Progenitor cell of endocrine pancreas (in vitro differentiated cells): ENCODE measurements at regions not wholly inside any gene's neighbourhood (a gene's known extent, or its start where the extent isn't known, plus 50 kb on each side); places are given as distances from the start of the nearest gene placed in this dataset.

Source experiments
- DNase-seq: peaks from one replicate; pipeline ENCODE4 v3.0.0; 2021; ENCODE audit warnings: low spot score; ENCODE audit not compliant: unreplicated experiment
- H3K27ac Mint-ChIP-seq: 2 replicates; pipeline ENCODE4 v1.8.0; 2021; ENCODE audit warnings: mild to moderate bottlenecking, moderate library complexity, mixed read lengths
- H3K27me3 Mint-ChIP-seq: 2 replicates; pipeline ENCODE4 v1.8.0; 2021; ENCODE audit warnings: mixed read lengths
- H3K36me3 Mint-ChIP-seq: 2 replicates; pipeline ENCODE4 v1.8.0; 2022; ENCODE audit warnings: mixed read lengths; ENCODE audit not compliant: insufficient read depth
- H3K4me1 Mint-ChIP-seq: 2 replicates; pipeline ENCODE4 v1.8.0; 2021; ENCODE audit warnings: low read depth, mixed read lengths
- H3K4me3 Mint-ChIP-seq: 2 replicates; pipeline ENCODE4 v1.8.0; 2021; ENCODE audit warnings: low read depth, mild to moderate bottlenecking, moderate library complexity, mixed read lengths
- H3K9me3 Mint-ChIP-seq: 2 replicates; pipeline ENCODE4 v1.8.0; 2021; ENCODE audit warnings: low read depth, mixed read lengths
- CTCF ChIP-seq: fragments of 200-600 bp; sonication (generic); IDR thresholded peaks from one replicate; pipeline ENCODE4 v1.5.0; 2021; ENCODE audit warnings: antibody characterized with exemption, mild to moderate bottlenecking; ENCODE audit not compliant: unreplicated experiment

GRCh38 chr4:153044036-153044435 lies 107.9 kb downstream of the FHDC1 start:
- Mint-ChIP-seq H3K9me3 (peaks cover 6% of the 10 kb centered on the region), H3K27ac (no peak overlapping the region), H3K4me1 (peaks cover 7% of the 10 kb centered on the region), H3K27me3 (no peaks in the 10 kb centered on the region), H3K4me3 (no peak overlapping the region), H3K36me3 (no peaks in the 10 kb centered on the region)
- no peak for TF ChIP-seq CTCF
- no peak for DNase-seq

GRCh38 chr4:153045111-153045982 lies 109.2 kb downstream of the FHDC1 start:
- TF ChIP-seq CTCF: no peak
- H3K9me3 Mint-ChIP-seq: peaks cover 6% of the 10 kb centered on the region
- H3K27ac Mint-ChIP-seq: no peak overlapping the region
- H3K36me3 Mint-ChIP-seq: no peaks in the 10 kb centered on the region
- H3K27me3 Mint-ChIP-seq: no peaks in the 10 kb centered on the region
- DNase-seq: no peak
- no peak overlapping the region for H3K4me3 Mint-ChIP-seq
- H3K4me1 Mint-ChIP-seq: peaks cover 5% of the 10 kb centered on the region

GRCh38 chr4:153058671-153059060 lies 122.5 kb downstream of the FHDC1 start:
- H3K36me3 Mint-ChIP-seq: no peaks in the 10 kb centered on the region
- TF ChIP-seq CTCF: no peak
- peaks cover 2% of the 10 kb centered on the region for H3K4me1 Mint-ChIP-seq
- no peak for DNase-seq
- no peak overlapping the region for H3K4me3 Mint-ChIP-seq
- H3K27me3 Mint-ChIP-seq: peaks cover 9% of the 10 kb centered on the region
- no peaks in the 10 kb centered on the region for H3K9me3 Mint-ChIP-seq
- no peak overlapping the region for H3K27ac Mint-ChIP-seq

- no peak for TF ChIP-seq CTCF
- H3K9me3 Mint-ChIP-seq: no peaks in the 10 kb centered on the region
- peaks cover 2% of the 10 kb centered on the region for H3K4me1 Mint-ChIP-seq
- no peak overlapping the region for H3K4me3 Mint-ChIP-seq
- H3K27ac Mint-ChIP-seq: no peak overlapping the region
- H3K36me3 Mint-ChIP-seq: no peaks in the 10 kb centered on the region
- DNase-seq: no peak
- peaks cover 9% of the 10 kb centered on the region for H3K27me3 Mint-ChIP-seq
Observed at GRCh38 chr4:153060196-153060595, 124.1 kb downstream of the FHDC1 start.

- no peaks in the 10 kb centered on the region for H3K36me3 Mint-ChIP-seq
- no peaks in the 10 kb centered on the region for H3K9me3 Mint-ChIP-seq
- no peak overlapping the region for H3K4me3 Mint-ChIP-seq
- no peak for TF ChIP-seq CTCF
- DNase-seq: no peak
- no peaks in the 10 kb centered on the region for H3K4me1 Mint-ChIP-seq
- H3K27me3 Mint-ChIP-seq: peaks cover 7% of the 10 kb centered on the region
- no peak overlapping the region for H3K27ac Mint-ChIP-seq
Observed at GRCh38 chr4:153061971-153062370, 125.8 kb downstream of the FHDC1 start.
